ENCODE measurements at regions not wholly inside any gene's neighbourhood (a gene's known extent, or its start where the extent isn't known, plus 50 kb on each side); places are given as distances from the start of the nearest gene placed in this dataset.
A peak's percentile ranks its signal among the peaks of the same experiment; 100 is the strongest.
"Not testable (repeated sequence)": the region's sequence is repeated elsewhere in the genome, so short reads cannot be mapped to it uniquely, and the experiment has no call there.

GRCh38 chr6:71360556-71361335, 72.1 kb downstream of the OGFRL1 start:
- not testable (repeated sequence) for H3K36me3 ChIP-seq (replicated peaks; ENCODE audit: low read depth, low read length); H3K4me1 ChIP-seq (ENCODE audit: low read length); H3K27me3 ChIP-seq (ENCODE audit: low read depth, low read length); H3K9me3 ChIP-seq (ENCODE audit: insufficient read depth, low read length); H3K9ac ChIP-seq (ENCODE audit: low read length); H3K79me2 ChIP-seq (ENCODE audit: low read length); H3K4me3 ChIP-seq (ENCODE audit: low read length); H3K27ac ChIP-seq (ENCODE audit: low read length); H3K4me2 ChIP-seq (ENCODE audit: low read length); H4K20me1 ChIP-seq (ENCODE audit: insufficient read depth, low read length); H2AFZ ChIP-seq (ENCODE audit: low read depth, low read length)

- no peaks in the 10 kb centered on the region for H4K20me1 ChIP-seq (ENCODE audit: insufficient read depth, low read length)
- no peak overlapping the region for H2AFZ ChIP-seq (ENCODE audit: low read depth, low read length)
- no peaks in the 10 kb centered on the region for H3K9me3 ChIP-seq (ENCODE audit: insufficient read depth, low read length)
- H3K4me2 ChIP-seq (ENCODE audit: low read length) = no peak overlapping the region
- no peak overlapping the region for H3K4me3 ChIP-seq (ENCODE audit: low read length)
- TF ChIP-seq EZH2phosphoT487 (IDR thresholded peaks at IDR 0.05; ENCODE audit: low read depth) (no peak), CTCF (IDR thresholded peaks at IDR 0.05; ENCODE audit: low read depth, low read length) (no peak)
- no peaks in the 10 kb centered on the region for H3K27me3 ChIP-seq (ENCODE audit: low read depth, low read length)
- H3K4me1 ChIP-seq (ENCODE audit: low read length) = peaks cover 23% of the 10 kb centered on the region
- H3K36me3 ChIP-seq (replicated peaks; ENCODE audit: low read depth, low read length) = no peaks in the 10 kb centered on the region
- no peak overlapping the region for H3K27ac ChIP-seq (ENCODE audit: low read length)
- H3K9ac ChIP-seq (ENCODE audit: low read length) = no peak overlapping the region
- H3K79me2 ChIP-seq (ENCODE audit: low read length) = no peaks in the 10 kb centered on the region
Observed at GRCh38 chr6:71364889-71365542, 76.4 kb downstream of the OGFRL1 start.

- Histone ChIP-seq H2AFZ (ENCODE audit: low read depth, low read length) (no peak overlapping the region), H3K36me3 (replicated peaks; ENCODE audit: low read depth, low read length) (no peaks in the 10 kb centered on the region), H3K9me3 (ENCODE audit: insufficient read depth, low read length) (no peaks in the 10 kb centered on the region), H3K27me3 (ENCODE audit: low read depth, low read length) (no peaks in the 10 kb centered on the region), H3K4me1 (ENCODE audit: low read length) (peaks cover 23% of the 10 kb centered on the region), H4K20me1 (ENCODE audit: insufficient read depth, low read length) (no peaks in the 10 kb centered on the region), H3K4me2 (ENCODE audit: low read length) (0 out of 2 replicates have a peak overlapping the region, but pooled peaks have one; percentile 3), H3K27ac (ENCODE audit: low read length) (no peak overlapping the region), H3K9ac (ENCODE audit: low read length) (no peak overlapping the region), H3K4me3 (ENCODE audit: low read length) (no peak overlapping the region), H3K79me2 (ENCODE audit: low read length) (no peaks in the 10 kb centered on the region)
- TF ChIP-seq EZH2phosphoT487 (IDR thresholded peaks at IDR 0.05; ENCODE audit: low read depth) (no peak), CTCF (IDR thresholded peaks at IDR 0.05; ENCODE audit: low read depth, low read length) (no peak)
Observed at GRCh38 chr6:71367756-71368155, 79.1 kb downstream of the OGFRL1 start.

- H3K4me1 ChIP-seq (ENCODE audit: low read length) = peaks cover 23% of the 10 kb centered on the region
- H2AFZ ChIP-seq (ENCODE audit: low read depth, low read length) = no peak overlapping the region
- no peaks in the 10 kb centered on the region for H3K79me2 ChIP-seq (ENCODE audit: low read length)
- no peak overlapping the region for H3K4me2 ChIP-seq (ENCODE audit: low read length)
- no peaks in the 10 kb centered on the region for H3K36me3 ChIP-seq (replicated peaks; ENCODE audit: low read depth, low read length)
- no peaks in the 10 kb centered on the region for H3K9me3 ChIP-seq (ENCODE audit: insufficient read depth, low read length)
- H3K27me3 ChIP-seq (ENCODE audit: low read depth, low read length) = no peaks in the 10 kb centered on the region
- H3K9ac ChIP-seq (ENCODE audit: low read length) = no peak overlapping the region
- H3K27ac ChIP-seq (ENCODE audit: low read length) = no peak overlapping the region
- TF ChIP-seq CTCF (IDR thresholded peaks at IDR 0.05; ENCODE audit: low read depth, low read length) (no peak), EZH2phosphoT487 (IDR thresholded peaks at IDR 0.05; ENCODE audit: low read depth) (no peak)
- H4K20me1 ChIP-seq (ENCODE audit: insufficient read depth, low read length) = no peaks in the 10 kb centered on the region
- no peak overlapping the region for H3K4me3 ChIP-seq (ENCODE audit: low read length)
Observed at GRCh38 chr6:71368284-71368683, 79.7 kb downstream of the OGFRL1 start.
